ENCODE measurements at regions not wholly inside any gene's neighbourhood (a gene's known extent, or its start where the extent isn't known, plus 50 kb on each side); places are given as distances from the start of the nearest gene placed in this dataset.

DNA sequence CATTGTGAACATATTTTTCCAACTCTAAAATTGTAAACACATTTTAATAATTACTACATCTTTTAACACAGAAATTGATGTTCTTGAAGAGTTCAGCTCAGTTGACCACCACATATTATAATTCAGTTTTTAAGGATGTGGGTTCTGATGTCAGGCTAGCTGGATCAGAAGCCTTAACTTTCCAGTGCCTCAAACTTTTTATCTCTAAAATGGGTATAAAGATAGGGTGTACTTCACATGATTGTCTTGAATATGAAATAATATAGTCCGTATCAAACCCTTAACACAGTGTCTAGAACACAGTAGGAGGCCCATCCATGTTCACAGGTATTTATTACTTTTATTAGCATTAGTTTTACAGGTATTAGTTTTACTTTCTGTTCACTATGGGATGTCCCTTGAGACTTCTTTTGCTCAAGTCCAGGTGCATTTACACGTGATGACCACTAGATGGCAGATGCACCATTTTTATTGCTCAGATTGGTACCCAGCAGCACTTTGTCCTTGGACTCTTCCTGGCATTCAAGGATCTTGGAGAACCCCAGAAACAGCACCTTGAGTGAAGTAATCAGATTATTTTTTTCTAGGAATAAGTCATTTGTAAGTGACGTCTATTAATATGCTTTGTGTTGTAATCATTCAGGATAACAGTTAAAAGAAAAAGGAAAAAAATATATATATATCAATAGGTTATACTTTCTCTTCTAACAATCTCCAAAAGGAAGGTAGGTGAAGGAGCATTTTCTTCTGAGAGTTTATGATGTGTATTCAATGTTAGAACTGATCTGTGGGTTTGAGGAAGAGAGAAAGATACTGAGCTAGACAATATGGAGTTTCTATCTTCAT is 580.2 kb downstream of the ETNK1 start:
- Mint-ChIP-seq H3K9me3 (peaks cover 5% of the 10 kb centered on the region), H3K4me1 (no peaks in the 10 kb centered on the region), H3K27me3 (ENCODE audit: low read depth) (no peaks in the 10 kb centered on the region), H3K36me3 (no peaks in the 10 kb centered on the region), H3K4me3 (no peak overlapping the region), H3K27ac (no peak overlapping the region)
- ChIA-PET CTCF (interaction anchor here (1.1 kb wide), 1 partner anchor 171 kb away, joined by 3 read pairs; no protein-coding TSS in a partner anchor), POLR2A (no interaction called here)
- ATAC-seq = peak; percentile 61
- DNase-seq (ENCODE audit: low spot score) = no peak
- TF ChIP-seq, protein P1, sequence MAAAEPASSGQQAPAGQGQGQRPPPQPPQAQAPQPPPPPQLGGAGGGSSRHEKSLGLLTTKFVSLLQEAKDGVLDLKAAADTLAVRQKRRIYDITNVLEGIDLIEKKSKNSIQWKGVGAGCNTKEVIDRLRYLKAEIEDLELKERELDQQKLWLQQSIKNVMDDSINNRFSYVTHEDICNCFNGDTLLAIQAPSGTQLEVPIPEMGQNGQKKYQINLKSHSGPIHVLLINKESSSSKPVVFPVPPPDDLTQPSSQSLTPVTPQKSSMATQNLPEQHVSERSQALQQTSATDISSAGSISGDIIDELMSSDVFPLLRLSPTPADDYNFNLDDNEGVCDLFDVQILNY (CRISPR knock-in tag; IDR thresholded peaks at IDR 0.05) = no peak
- TF ChIP-seq E2F1 (CRISPR knock-in tag; IDR thresholded peaks at IDR 0.05) (no peak), CREB1 (CRISPR knock-in tag; IDR thresholded peaks at IDR 0.05) (no peak), CBFB (CRISPR knock-in tag; IDR thresholded peaks at IDR 0.05; ENCODE audit: low read depth) (no peak), GABPB1 (CRISPR knock-in tag; IDR thresholded peaks at IDR 0.05) (no peak), ZNF281 (CRISPR knock-in tag; IDR thresholded peaks at IDR 0.05) (no peak)
- TF ChIP-seq, protein P2, sequence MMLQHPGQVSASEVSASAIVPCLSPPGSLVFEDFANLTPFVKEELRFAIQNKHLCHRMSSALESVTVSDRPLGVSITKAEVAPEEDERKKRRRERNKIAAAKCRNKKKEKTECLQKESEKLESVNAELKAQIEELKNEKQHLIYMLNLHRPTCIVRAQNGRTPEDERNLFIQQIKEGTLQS (CRISPR knock-in tag; conservative IDR thresholded peaks at IDR 0.05) = no peak
- TF ChIP-seq, protein P3, sequence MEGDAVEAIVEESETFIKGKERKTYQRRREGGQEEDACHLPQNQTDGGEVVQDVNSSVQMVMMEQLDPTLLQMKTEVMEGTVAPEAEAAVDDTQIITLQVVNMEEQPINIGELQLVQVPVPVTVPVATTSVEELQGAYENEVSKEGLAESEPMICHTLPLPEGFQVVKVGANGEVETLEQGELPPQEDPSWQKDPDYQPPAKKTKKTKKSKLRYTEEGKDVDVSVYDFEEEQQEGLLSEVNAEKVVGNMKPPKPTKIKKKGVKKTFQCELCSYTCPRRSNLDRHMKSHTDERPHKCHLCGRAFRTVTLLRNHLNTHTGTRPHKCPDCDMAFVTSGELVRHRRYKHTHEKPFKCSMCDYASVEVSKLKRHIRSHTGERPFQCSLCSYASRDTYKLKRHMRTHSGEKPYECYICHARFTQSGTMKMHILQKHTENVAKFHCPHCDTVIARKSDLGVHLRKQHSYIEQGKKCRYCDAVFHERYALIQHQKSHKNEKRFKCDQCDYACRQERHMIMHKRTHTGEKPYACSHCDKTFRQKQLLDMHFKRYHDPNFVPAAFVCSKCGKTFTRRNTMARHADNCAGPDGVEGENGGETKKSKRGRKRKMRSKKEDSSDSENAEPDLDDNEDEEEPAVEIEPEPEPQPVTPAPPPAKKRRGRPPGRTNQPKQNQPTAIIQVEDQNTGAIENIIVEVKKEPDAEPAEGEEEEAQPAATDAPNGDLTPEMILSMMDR (IDR thresholded peaks at IDR 0.05) = peak; percentile 93

GRCh38 chr12:23209793-23210192 is 584.8 kb downstream of the ETNK1 start:
- Mint-ChIP-seq H3K27me3 (ENCODE audit: low read depth) (no peaks in the 10 kb centered on the region), H3K9me3 (peaks cover 16% of the 10 kb centered on the region), H3K27ac (no peak overlapping the region), H3K36me3 (peaks cover 5% of the 10 kb centered on the region), H3K4me3 (no peak overlapping the region), H3K4me1 (no peaks in the 10 kb centered on the region)
- ATAC-seq (no peak), DNase-seq (ENCODE audit: low spot score) (no peak)
- ChIA-PET POLR2A (no interaction called here), CTCF (interaction anchor here (1.6 kb wide), 1 partner anchor 12 kb away, joined by 7 read pairs; no protein-coding TSS in a partner anchor)
- TF ChIP-seq, protein P4, sequence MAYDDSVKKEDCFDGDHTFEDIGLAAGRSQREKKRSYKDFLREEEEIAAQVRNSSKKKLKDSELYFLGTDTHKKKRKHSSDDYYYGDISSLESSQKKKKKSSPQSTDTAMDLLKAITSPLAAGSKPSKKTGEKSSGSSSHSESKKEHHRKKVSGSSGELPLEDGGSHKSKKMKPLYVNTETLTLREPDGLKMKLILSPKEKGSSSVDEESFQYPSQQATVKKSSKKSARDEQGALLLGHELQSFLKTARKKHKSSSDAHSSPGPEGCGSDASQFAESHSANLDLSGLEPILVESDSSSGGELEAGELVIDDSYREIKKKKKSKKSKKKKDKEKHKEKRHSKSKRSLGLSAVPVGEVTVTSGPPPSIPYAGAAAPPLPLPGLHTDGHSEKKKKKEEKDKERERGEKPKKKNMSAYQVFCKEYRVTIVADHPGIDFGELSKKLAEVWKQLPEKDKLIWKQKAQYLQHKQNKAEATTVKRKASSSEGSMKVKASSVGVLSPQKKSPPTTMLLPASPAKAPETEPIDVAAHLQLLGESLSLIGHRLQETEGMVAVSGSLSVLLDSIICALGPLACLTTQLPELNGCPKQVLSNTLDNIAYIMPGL (CRISPR knock-in tag; IDR thresholded peaks at IDR 0.05) = no peak
- TF ChIP-seq ETV6 (CRISPR knock-in tag; IDR thresholded peaks at IDR 0.05) = no peak
- no peak for TF ChIP-seq MYBL2 (CRISPR knock-in tag; IDR thresholded peaks at IDR 0.05)
- TF ChIP-seq PRRX2 (CRISPR knock-in tag; IDR thresholded peaks at IDR 0.05) = no peak
- TF ChIP-seq, protein P5, sequence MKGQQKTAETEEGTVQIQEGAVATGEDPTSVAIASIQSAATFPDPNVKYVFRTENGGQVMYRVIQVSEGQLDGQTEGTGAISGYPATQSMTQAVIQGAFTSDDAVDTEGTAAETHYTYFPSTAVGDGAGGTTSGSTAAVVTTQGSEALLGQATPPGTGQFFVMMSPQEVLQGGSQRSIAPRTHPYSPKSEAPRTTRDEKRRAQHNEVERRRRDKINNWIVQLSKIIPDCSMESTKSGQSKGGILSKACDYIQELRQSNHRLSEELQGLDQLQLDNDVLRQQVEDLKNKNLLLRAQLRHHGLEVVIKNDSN (CRISPR knock-in tag; IDR thresholded peaks at IDR 0.05) = no peak
- no peak for TF ChIP-seq RORB (CRISPR knock-in tag; IDR thresholded peaks at IDR 0.05)
- no peak for TF ChIP-seq ZNF396 (CRISPR knock-in tag; IDR thresholded peaks at IDR 0.05; ENCODE audit: borderline replicate concordance)
- no peak for TF ChIP-seq FOXK1 (CRISPR knock-in tag; IDR thresholded peaks at IDR 0.05)
- no peak for TF ChIP-seq ELF4 (CRISPR knock-in tag; IDR thresholded peaks at IDR 0.05; ENCODE audit: low read depth)
- no peak for TF ChIP-seq PREB (CRISPR knock-in tag; IDR thresholded peaks at IDR 0.05; ENCODE audit: borderline replicate concordance)
- no peak for TF ChIP-seq EMX1 (CRISPR knock-in tag; IDR thresholded peaks at IDR 0.05)
- no peak for TF ChIP-seq ESRRA (CRISPR knock-in tag; IDR thresholded peaks at IDR 0.05; ENCODE audit: borderline replicate concordance)
- no peak for TF ChIP-seq ZNF425 (CRISPR knock-in tag; conservative IDR thresholded peaks at IDR 0.05)
